Ureter (tissue), 1 donor: ENCODE measurements at regions not wholly inside any gene's neighbourhood (a gene's known extent, or its start where the extent isn't known, plus 50 kb on each side); places are given as distances from the start of the nearest gene placed in this dataset.

Experiments used
- DNase-seq: peaks from one replicate; pipeline ENCODE4 v3.0.0-alpha.2; 2020; ENCODE audit warnings: low spot score
- donor health status: DM: yes; HTN: yes; CAD: no.

DNA sequence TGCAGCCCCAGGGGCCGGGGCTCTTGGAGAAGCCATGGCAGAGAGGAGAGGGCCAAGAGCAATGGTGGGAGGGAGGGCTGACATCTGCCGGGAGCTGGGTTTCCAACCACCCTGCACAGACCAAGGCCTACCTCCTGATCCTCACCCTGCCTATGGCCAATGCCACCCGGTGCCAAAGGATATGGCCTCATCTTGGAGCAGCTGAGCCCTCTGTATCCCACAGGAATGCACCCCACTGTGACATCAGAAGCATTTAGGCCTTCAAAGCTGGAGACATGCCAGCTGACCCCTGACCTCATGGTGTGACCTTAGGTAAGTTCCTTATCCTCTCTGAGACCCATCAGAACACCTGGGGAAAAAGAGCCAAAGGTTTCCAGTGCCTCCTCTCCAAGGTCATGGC, 113.6 kb upstream of the ZMIZ1 start:
- DNase-seq, result no peak

- no peak for DNase-seq
These were observed 112.4 kb upstream of the ZMIZ1 start for GRCh38 chr10:78956391-78956790.

DNA sequence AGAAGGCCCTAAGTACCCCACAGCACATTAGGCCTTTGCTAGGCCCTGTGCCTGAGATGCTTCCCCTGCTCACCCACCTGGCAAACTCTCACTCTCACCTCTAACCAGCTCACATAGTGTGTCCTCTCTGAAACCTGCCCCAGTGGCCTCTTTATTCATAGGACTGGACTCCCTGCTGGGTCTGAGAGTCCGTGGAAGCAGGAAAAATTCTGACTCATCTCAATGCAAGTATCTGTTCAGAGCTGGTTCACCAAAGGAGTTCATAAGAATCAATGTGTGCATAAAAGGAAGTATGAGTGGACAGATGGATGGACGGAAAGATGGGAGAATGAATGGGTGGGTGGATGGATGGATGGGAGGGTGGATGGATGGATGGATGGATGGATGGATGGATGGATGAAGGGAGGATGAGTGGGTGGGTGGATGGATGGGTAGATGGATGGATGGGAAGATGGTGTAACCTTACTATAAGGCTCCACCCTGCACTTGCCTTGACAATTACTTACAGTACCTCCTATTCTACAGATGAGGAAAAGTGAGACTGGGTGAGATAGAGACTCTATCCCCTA, 111.2 kb upstream of the ZMIZ1 start:
- DNase-seq, result no peak

DNA sequence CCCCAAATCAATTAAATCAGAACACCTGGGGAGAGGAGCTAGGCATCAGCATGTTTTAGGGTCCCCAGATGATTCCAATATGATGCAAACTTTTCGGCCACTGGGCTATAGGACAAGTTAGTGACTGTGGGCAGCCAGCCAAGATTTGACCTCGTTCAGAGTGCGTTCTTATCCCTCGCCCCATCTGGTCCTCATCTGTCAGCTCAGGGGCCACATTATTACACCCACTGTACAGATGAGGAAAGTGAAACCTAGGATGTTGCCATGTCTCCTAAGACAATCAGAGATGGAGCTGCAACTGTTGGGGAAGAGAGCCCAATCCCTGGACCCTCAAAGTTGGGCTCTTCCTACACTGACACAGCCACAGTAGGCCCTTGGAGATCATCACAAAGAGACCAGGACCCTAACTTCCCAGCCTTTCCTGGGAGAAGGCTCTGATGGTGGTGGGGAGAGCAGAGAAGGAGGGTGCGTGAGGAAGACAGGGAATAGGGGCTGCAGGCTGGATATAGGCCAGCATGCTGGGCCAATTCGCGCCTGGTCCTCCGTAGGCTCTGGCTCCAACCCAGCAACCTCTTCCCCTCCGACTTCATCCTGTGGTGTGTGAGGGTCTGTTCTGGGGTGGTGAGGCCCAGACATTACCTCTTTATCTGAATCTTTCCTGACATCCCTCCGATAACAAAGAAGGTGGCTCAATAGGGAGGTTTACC, 109.4 kb upstream of the ZMIZ1 start:
- DNase-seq, result no peak

DNA sequence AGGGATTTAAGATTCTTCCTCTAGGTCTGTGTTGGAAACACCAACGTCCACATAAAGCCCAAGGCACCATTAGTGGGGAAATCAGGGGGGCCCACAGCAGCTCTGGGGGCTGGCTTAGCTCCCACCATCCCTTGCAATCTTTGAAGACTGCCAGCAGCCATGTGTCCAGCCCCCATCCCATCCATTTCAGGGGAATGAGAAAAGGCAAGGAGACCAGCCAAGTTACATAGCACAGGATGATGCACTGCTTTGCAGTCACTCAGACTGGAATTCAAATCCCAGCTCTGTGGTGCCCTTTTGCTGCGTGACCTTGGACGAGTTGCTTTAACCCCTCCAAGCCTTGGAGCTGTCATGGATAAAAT, 108.9 kb upstream of the ZMIZ1 start:
- DNase-seq, result no peak

GRCh38 chr10:78960316-78960800, 108.4 kb upstream of the ZMIZ1 start:
- peak; percentile 85 for DNase-seq

DNA sequence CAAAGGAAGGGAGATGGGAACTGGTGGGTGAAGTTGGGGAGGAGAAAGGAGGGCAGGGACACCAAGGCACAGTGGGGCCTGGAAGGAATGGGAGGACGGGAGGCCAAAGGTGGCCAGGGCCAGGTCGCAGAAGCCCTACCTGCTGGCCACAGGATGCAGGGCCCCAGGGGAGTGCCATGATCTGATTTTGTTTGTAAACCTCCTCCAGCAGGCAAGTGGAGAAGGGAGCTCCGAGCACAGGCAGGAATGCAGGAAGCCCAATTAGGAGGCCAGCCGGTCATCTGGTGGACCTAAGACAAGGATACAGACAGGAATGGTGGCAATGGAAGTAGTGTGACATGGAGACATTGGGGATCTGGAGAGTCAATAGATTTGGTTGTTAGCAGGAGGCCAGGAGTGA, 107.0 kb upstream of the ZMIZ1 start:
- DNase-seq, result no peak

DNA sequence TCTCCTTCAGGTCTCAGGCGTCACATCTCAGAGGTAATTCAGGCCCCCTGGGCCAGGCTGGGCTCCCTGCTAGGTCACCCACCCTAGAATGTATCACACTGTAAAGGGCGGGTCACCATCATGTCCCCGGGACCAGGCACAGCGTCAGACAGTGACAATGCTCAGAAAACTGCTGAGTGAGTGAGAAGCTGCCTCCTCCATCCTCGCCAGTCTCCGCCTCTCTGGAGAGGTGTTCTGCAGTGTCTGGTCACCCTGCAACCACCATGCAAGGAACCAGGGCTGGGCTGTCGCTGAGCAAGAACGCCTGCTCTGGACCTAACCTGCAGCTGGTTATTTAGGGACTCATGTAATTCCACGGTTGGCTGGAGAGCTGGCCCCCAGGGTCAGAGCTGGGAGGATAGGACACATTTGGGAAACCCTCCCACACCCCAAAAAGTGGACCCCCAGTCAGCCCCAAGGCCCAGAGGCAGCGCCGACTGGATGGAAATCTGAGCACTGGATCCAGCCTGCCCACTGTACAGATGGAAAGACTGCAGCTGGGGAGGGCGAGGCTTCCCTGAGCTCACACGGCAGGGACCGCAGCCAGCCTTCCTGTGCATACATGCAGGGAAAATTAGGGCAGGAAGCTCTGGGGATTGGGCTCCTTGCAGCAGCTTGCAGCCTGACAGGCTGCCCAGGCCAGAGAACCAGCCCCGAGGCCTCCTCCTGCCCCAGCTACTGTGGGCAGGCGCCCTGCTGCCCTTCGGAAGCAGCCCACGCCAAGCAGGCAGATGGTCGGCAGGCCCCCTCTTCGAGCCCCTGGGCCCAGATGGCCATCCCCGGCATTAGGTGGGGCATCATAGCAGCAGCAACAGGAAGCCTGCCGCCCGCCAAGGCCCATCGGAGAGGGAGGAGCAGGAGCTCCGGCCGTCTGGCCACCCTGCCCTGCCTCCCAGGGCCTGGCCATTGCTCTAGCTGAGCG, 105.4 kb upstream of the ZMIZ1 start:
- no peak for DNase-seq

- no peak for DNase-seq
These were observed 104.4 kb upstream of the ZMIZ1 start for GRCh38 chr10:78964274-78964951.

- DNase-seq, result no peak
These were observed 103.7 kb upstream of the ZMIZ1 start for GRCh38 chr10:78964952-78965633.

DNA sequence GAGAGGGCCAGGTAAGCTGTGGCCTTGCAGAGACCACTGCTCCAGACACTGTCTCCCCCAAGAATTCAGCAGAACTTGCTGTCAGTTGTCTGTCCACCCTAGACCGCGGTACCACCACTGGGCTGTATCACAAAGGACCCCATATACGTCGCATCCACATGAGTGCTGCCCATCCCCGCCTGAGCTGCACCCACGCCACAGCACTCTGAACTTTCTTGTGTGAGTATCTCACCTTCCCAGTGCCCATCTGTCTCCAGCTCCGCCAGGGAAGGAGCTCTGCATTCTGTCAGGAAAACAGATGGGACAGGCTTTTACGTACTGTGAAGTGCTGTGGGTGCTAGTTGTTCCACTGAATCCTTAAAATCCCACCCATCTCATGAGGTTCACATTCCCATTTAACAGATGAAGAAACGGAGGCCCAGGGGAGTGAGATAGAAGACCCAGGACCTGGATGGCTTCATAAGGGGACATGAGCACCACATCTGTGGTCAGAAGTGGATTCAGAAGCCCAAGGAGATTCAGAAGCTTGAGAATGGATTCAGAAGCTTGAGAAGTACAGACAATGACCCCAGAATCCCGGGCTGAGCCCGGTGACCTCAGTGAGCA, 102.5 kb upstream of the ZMIZ1 start:
- DNase-seq, result no peak

GRCh38 chr10:78966844-78967488, 101.8 kb upstream of the ZMIZ1 start:
- no peak for DNase-seq

GRCh38 chr10:78968300-78968942, 100.3 kb upstream of the ZMIZ1 start:
- DNase-seq, result no peak

GRCh38 chr10:78968943-78969342, 99.8 kb upstream of the ZMIZ1 start:
- no peak for DNase-seq

DNA sequence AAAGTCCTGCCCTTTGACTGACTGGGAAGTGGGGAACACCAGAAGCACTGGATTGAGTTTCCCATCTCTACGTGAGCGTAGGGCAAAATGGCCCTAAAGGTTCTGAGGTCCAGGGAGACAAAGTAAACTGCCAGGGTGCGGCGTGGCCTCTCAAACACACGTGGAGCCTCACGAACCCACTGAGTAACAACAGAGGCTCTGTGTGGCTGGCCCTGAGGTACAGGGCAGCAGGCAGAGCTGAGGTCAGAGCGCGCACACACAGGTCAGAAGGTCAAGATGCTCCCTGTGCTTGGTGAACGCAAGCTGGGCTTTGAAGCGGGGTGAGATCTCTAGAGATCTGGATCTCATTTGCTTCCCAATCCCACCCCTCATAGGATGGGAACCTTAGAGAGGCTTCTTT, 99.0 kb upstream of the ZMIZ1 start:
- no peak for DNase-seq

DNA sequence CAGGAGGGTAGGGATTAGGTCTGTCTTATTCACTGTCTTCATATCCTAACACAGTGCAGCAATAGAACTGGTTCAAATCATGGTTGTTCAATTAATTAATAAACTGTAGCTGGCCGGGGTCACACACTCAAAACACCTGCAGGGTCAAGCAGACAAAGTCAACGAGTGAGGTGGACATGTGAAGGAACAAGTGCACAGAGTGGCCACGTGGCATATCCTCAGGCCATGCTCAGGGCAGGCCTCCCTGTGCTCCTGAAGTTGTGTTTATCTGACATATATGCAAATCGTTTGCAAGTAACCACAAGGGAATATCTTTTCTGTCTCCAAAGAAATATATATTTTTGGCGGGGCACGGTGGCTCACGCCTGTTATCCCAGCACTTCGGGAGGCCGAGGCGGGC, 98.5 kb upstream of the ZMIZ1 start:
- DNase-seq, result no peak

DNA sequence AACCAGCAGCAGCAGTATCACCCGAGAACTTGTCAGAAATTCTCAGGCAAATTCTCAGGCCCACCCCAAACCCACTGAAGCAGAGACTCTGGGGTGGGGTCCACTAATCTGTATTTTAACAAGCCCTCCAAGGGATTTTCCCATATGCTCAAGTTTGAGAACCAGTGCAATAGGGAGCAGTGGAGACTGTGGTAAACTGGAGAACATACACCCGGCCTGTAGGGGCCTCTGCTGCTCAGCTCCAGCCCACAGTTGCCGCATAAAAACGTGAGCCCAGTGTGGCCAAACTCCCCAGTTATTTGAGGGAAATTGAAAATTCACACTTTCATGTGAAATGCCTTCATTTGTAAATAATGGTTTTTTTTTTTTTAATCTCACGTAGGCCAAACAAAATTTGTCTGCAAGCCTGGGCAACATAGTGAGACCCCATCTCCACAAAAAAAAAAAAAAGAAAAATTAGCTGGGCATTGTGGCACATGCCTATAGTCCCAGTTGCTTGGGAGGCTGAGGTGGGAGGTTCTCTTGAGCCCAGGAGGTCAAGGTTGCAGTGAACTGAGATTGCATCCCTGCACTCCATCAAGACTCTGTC, 97.6 kb upstream of the ZMIZ1 start:
- DNase-seq, result no peak

DNA sequence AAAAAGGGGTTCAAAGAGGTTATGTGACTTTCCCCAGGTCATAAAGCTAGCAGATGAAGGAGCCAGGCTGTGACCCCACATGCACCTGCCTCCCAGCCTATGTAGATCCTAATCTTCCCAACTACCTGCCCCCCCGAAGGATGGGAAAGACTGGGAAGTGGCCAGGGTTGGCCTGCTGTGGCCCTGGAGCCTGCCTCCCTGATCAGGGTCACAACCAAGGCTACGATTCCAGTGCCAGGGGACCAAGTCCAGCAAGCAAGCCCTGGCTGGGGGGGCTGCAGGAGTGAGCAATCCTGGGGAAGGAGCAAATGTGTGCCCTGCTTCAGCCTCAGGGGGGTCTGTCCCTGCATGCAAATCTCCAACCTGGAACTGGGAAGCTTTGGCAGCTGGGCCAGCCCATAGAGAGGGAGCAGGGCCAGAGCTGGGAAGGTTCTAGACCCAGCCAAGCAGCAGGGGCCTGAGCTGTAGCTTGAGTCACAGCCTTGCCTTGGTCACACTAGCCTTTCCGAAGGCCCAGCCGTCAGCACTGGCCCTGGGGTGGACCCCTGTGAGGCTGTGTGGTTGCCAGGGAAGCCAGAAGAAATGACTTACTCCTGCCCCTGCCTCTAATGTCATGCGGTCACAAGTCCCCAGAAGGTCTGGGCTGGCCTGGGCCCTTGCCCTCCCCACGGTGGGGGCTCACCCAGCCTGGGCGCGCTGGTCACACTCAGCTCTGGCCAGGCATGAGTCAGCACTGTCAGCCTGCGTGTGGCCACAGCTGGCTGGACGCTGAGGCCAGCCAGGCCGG, 96.4 kb upstream of the ZMIZ1 start:
- DNase-seq, result peak; percentile 74
